AG09309 (cell line): ENCODE measurements at regions not wholly inside any gene's neighbourhood (a gene's known extent, or its start where the extent isn't known, plus 50 kb on each side); places are given as distances from the start of the nearest gene placed in this dataset.

ENCODE experiments used
- DNase-seq: peaks from one replicate; pipeline ENCODE4 v3.0.0-alpha.2; 2010; ENCODE audit warnings: low read depth
- H3K4me3 ChIP-seq: 2 replicates; pipeline ENCODE4 v1.5.1; 2011; ENCODE audit warnings: mild to moderate bottlenecking, low read depth, low read length, moderate library complexity; ENCODE audit not compliant: control insufficient read depth
- CTCF ChIP-seq: IDR thresholded peaks from 2 replicates; pipeline ENCODE4 v1.5.1; 2011; ENCODE audit warnings: mild to moderate bottlenecking, low read depth, low read length, inconsistent platforms; ENCODE audit not compliant: insufficient read depth, control insufficient read depth; ENCODE audit errors: missing control alignments

- H3K4me3 ChIP-seq, result no peak overlapping the region
- no peak for DNase-seq
- TF ChIP-seq CTCF, result no peak
Measured at GRCh38 chr1:187928696-187929095, 1099.9 kb downstream of the PLA2G4A start.

GRCh38 chr1:187931776-187932175 is 1103.0 kb downstream of the PLA2G4A start:
- H3K4me3 ChIP-seq, result no peak overlapping the region
- TF ChIP-seq CTCF, result no peak
- DNase-seq, result no peak

- H3K4me3 ChIP-seq, result no peak overlapping the region
- no peak for DNase-seq
- no peak for TF ChIP-seq CTCF
Measured at GRCh38 chr1:187933562-187934419, 1105.0 kb downstream of the PLA2G4A start.

- no peak for DNase-seq
- no peak overlapping the region for H3K4me3 ChIP-seq
- TF ChIP-seq CTCF, result no peak
Measured at GRCh38 chr1:187936667-187937066, 1107.9 kb downstream of the PLA2G4A start.

GRCh38 chr1:187938092-187938491 is 1109.3 kb downstream of the PLA2G4A start:
- H3K4me3 ChIP-seq, result no peak overlapping the region
- TF ChIP-seq CTCF, result no peak
- no peak for DNase-seq

GRCh38 chr1:187942986-187943385 is 1114.2 kb downstream of the PLA2G4A start:
- DNase-seq, result no peak
- no peak overlapping the region for H3K4me3 ChIP-seq
- no peak for TF ChIP-seq CTCF
